GM12878 (cell line): ENCODE measurements at regions not wholly inside any gene's neighbourhood (a gene's known extent, or its start where the extent isn't known, plus 50 kb on each side); places are given as distances from the start of the nearest gene placed in this dataset.

Experiments
- ATAC-seq: fragments of 200-7000 bp; cut with Tn5 transposase; 3 replicates; pipeline ENCODE4 v1.9.1; 2020; ENCODE audit warnings: mild to moderate bottlenecking, moderate library complexity
- BruUV-seq: library from RNA; stranded (reverse); fragments of 400-500 nt; replicated peaks from 2 replicates; lab custom pipeline; 2021; lab: Mats Ljungman, UMichigan
- CTCF ChIA-PET: fragments of 300-600 bp; sonication (Branson Sonifier 250); formaldehyde crosslinking; extraction: SDS; loops from one replicate; lab custom pipeline; 2021; ENCODE audit warnings: inconsistent platforms; lab: Yijun Ruan, JAX
- POLR2A ChIA-PET: fragments of 350-600 bp; formaldehyde crosslinking; extraction: SDS; loops from one replicate; lab custom pipeline; 2021; ENCODE audit warnings: inconsistent platforms; lab: Charles Lee
- RAD21 ChIA-PET: fragments of 300-600 bp; sonication (Branson Sonifier 250); formaldehyde crosslinking; loops from one replicate; lab custom pipeline; 2023; ENCODE audit warnings: antibody characterized with exemption; ENCODE audit not compliant: unreplicated experiment; lab: Charles Lee
- SMC1A ChIA-PET: fragments of 300-600 bp; sonication (Branson Sonifier 250); formaldehyde crosslinking; loops from one replicate; lab custom pipeline; 2023; ENCODE audit not compliant: unreplicated experiment, uncharacterized antibody; lab: Charles Lee
- DNase-seq: peaks from one replicate; pipeline ENCODE4 v3.0.0-alpha.2; 2011; ENCODE audit warnings: low read depth, low spot score
- FAIRE-seq: peaks from 3 replicates; lab custom pipeline; 2011; peaks lifted over from hg19 to GRCh38; lab: Jason Lieb, UNC
- H2AFZ ChIP-seq: 2 replicates; pipeline ENCODE4 v1.6.0; 2011; ENCODE audit warnings: low read depth, low read length, control low read depth; ENCODE audit not compliant: control insufficient read depth
- H3K27ac ChIP-seq: 2 replicates; pipeline ENCODE4 v1.5.1; 2011; ENCODE audit warnings: control low read depth; ENCODE audit not compliant: control insufficient read depth, insufficient read depth
- H3K27me3 ChIP-seq, 2 experiments: replicated peaks in 1 of 2; 2 replicates each; pipeline versions ENCODE4 v1.6.0 to v1.6.1; 2011; ENCODE audit warnings: low read length in 1 of 2; ENCODE audit not compliant: control insufficient read depth in 2 of 2, insufficient read depth in 2 of 2
- H3K36me3 ChIP-seq, 2 experiments: 2 replicates each; pipeline ENCODE4 v1.5.1; 2011; ENCODE audit warnings: low read length in 1 of 2; ENCODE audit not compliant: control insufficient read depth in 2 of 2, insufficient read depth in 2 of 2
- H3K4me1 ChIP-seq: 2 replicates; pipeline ENCODE4 v1.6.1; 2011; ENCODE audit warnings: mild to moderate bottlenecking, low read length, moderate library complexity, mixed read lengths; ENCODE audit not compliant: control insufficient read depth, insufficient read depth
- H3K4me2 ChIP-seq: 2 replicates; pipeline ENCODE4 v1.6.0; 2011; ENCODE audit warnings: control low read depth; ENCODE audit not compliant: control insufficient read depth, insufficient read depth
- H3K4me3 ChIP-seq: fragments of 200-600 bp; sonication (generic); 2 replicates; pipeline ENCODE4 v1.5.1; 2016
- H3K79me2 ChIP-seq: 2 replicates; pipeline ENCODE4 v1.6.0; 2011; ENCODE audit warnings: low read length; ENCODE audit not compliant: control insufficient read depth, insufficient read depth
- H3K9ac ChIP-seq: 2 replicates; pipeline ENCODE4 v1.8.0; 2011; ENCODE audit warnings: low read length, control low read depth, mixed read lengths; ENCODE audit not compliant: control insufficient read depth, insufficient read depth
- H3K9me3 ChIP-seq: replicated peaks from 3 replicates; pipeline ENCODE4 v1.5.1; 2011; ENCODE audit warnings: mild to moderate bottlenecking, low read length; ENCODE audit not compliant: control insufficient read depth, insufficient read depth
- H4K20me1 ChIP-seq: 2 replicates; pipeline ENCODE4 v1.6.0; 2011; ENCODE audit not compliant: control insufficient read depth, insufficient read depth
- BCL11A ChIP-seq: IDR thresholded peaks from 2 replicates; pipeline ENCODE4 v1.6.1; 2011; ENCODE audit warnings: low read depth, low read length
- CREB1 ChIP-seq: IDR thresholded peaks from 2 replicates; pipeline ENCODE4 v1.6.1; 2012; ENCODE audit warnings: low read depth, mild to moderate bottlenecking, inconsistent platforms
- FOXM1 ChIP-seq: IDR thresholded peaks from 2 replicates; pipeline ENCODE4 v1.6.1; 2012; ENCODE audit warnings: low read depth, mild to moderate bottlenecking, inconsistent platforms, low read length, moderate library complexity
- MEF2A ChIP-seq: IDR thresholded peaks from 2 replicates; pipeline ENCODE4 v1.6.1; 2011; ENCODE audit warnings: low read depth, mild to moderate bottlenecking, low read length, moderate library complexity; ENCODE audit not compliant: insufficient read depth
- PML ChIP-seq: IDR thresholded peaks from 2 replicates; pipeline ENCODE4 v1.6.1; 2012; ENCODE audit warnings: low read length, inconsistent platforms
- RELA ChIP-seq: fragments of 450-650 bp; IDR thresholded peaks from 2 replicates; pipeline ENCODE4 v1.8.0; 2014; ENCODE audit warnings: borderline replicate concordance; ENCODE audit not compliant: partially characterized antibody
- SUPT20H ChIP-seq: IDR thresholded peaks from 2 replicates; pipeline ENCODE4 v1.6.1; 2011; ENCODE audit warnings: low read depth, mild to moderate bottlenecking, low read length, moderate library complexity, borderline replicate concordance; ENCODE audit not compliant: control insufficient read depth
- TCF7 ChIP-seq: IDR thresholded peaks from 2 replicates; pipeline ENCODE4 v1.6.1; 2014; ENCODE audit warnings: antibody characterized with exemption, borderline replicate concordance
- WGBS: methylation state at CpG from one replicate; pipeline ENCODE4 v1.1.6; 2016; ENCODE audit warnings: low lambda C conversion rate; ENCODE audit not compliant: insufficient replicate concordance, insufficient coverage; ENCODE audit errors: missing lambda C conversion rate; 5-methylcytosine and 5-hydroxymethylcytosine counted together
- in situ Hi-C: fragments of 300-500 bp; cut with MboI; formaldehyde crosslinking; loops from 9 replicates; pipeline ENCODE4 v1.14.3; 2018; ENCODE audit warnings: mixed read lengths
- intact Hi-C: fragments of 100-400 bp; cut with micrococcal nuclease; formaldehyde crosslinking; loops from one replicate; pipeline ENCODE4 v1.14.2; 2022; ENCODE audit not compliant: unreplicated experiment
- TF ChIP-seq, protein P1 (sequence below): fragments of 150-350 bp; IDR thresholded peaks from 2 replicates; pipeline ENCODE4 v1.6.1; 2016; ENCODE audit warnings: low read depth, low read length
- TF ChIP-seq, protein P2 (sequence below): fragments of 450-650 bp; IDR thresholded peaks from 2 replicates; pipeline ENCODE4 v1.6.1; 2017; ENCODE audit warnings: mild to moderate bottlenecking
- TF ChIP-seq, protein P3 (sequence below): fragments of 450-650 bp; IDR thresholded peaks from 2 replicates; pipeline ENCODE4 v1.6.1; 2016; ENCODE audit warnings: mild to moderate bottlenecking

DNA sequence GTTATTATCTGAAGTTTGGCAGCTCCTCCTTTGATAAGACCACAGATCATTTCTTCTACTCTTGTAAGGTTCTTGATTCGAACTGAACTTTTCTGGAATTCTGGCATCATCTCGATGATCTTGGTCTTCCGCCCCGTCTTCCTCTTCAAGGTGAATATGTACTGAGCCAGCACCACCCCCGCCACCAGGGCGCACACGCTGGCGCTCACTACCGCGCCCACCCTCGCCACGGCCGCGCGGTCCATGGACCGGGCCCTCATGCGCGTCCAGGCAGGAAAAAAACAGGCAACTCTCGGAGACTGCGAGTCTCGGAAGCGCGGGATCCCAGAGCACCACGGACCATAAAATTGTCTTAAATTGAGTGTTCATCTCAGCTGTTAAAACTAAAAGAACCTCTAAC is 458.4 kb upstream of the NDST3 start:
- in situ Hi-C loops (no loop called here), intact Hi-C loops (no loop called here)
- BruUV-seq, result no TSS peak
- ChIA-PET SMC1A (no interaction called here), POLR2A (no interaction called here), CTCF (no interaction called here), RAD21 (no interaction called here)
- no peaks in the 10 kb centered on the region for H3K79me2 ChIP-seq
- no peak overlapping the region for H3K4me3 ChIP-seq
- TF ChIP-seq FOXM1 (no peak), RELA (no peak)
- no peak overlapping the region for H3K4me2 ChIP-seq
- no peak overlapping the region for H3K27ac ChIP-seq
- no peaks in the 10 kb centered on the region for H3K27me3 ChIP-seq
- no peaks in the 10 kb centered on the region for H3K4me1 ChIP-seq
- ATAC-seq, result no peak
- DNase-seq, result no peak
- WGBS, result 69% methylated on average over 24 of the region's 24 CpGs
- no peak overlapping the region for H2AFZ ChIP-seq
- no peak for FAIRE-seq
- H3K9me3 ChIP-seq, result no peaks in the 10 kb centered on the region
- H4K20me1 ChIP-seq, result no peaks in the 10 kb centered on the region
- no peak overlapping the region for H3K9ac ChIP-seq
- no peaks in the 10 kb centered on the region for H3K36me3 ChIP-seq

DNA sequence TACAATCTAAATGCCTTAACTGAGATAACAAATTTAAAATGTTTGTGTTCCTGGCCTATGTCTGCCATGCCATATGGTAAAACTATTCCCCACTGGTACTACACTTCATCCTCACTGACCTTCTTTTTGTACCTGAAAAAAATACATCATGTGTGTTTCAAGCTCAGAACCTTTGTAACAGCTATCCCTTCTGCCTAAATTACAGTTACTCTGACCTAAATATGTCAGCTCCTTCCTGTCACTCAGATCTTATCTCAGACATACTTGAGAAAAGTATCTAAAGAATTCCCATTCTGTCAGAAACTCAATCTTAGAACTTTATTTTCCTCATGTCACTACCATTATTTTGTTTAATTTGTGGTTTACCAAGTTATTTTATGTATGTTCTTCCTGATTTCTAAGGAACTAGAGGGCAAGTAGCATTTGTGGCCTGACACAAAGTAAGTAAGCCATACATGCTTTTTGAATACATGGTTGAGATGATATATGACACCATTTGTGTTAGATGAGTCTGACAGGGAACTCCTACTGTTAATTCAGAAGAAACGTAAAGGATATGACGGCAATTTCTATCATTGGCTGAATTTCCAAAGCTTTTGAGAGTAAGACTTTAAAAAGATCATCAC is 456.5 kb upstream of the NDST3 start:
- ChIA-PET RAD21 (no interaction called here), POLR2A (no interaction called here), SMC1A (no interaction called here), CTCF (interaction anchor here (0.7 kb wide), 1 partner anchor 111 kb away, joined by 3 read pairs; no protein-coding TSS in a partner anchor)
- intact Hi-C loops (no loop called here), in situ Hi-C loops (no loop called here)
- H3K4me2 ChIP-seq, result no peak overlapping the region
- no peaks in the 10 kb centered on the region for H3K36me3 ChIP-seq
- 0% methylated on average over 2 of the region's 2 CpGs for WGBS
- no peak for DNase-seq
- H4K20me1 ChIP-seq, result no peaks in the 10 kb centered on the region
- no peaks in the 10 kb centered on the region for H3K79me2 ChIP-seq
- H3K4me1 ChIP-seq, result no peaks in the 10 kb centered on the region
- TF ChIP-seq, protein P1, sequence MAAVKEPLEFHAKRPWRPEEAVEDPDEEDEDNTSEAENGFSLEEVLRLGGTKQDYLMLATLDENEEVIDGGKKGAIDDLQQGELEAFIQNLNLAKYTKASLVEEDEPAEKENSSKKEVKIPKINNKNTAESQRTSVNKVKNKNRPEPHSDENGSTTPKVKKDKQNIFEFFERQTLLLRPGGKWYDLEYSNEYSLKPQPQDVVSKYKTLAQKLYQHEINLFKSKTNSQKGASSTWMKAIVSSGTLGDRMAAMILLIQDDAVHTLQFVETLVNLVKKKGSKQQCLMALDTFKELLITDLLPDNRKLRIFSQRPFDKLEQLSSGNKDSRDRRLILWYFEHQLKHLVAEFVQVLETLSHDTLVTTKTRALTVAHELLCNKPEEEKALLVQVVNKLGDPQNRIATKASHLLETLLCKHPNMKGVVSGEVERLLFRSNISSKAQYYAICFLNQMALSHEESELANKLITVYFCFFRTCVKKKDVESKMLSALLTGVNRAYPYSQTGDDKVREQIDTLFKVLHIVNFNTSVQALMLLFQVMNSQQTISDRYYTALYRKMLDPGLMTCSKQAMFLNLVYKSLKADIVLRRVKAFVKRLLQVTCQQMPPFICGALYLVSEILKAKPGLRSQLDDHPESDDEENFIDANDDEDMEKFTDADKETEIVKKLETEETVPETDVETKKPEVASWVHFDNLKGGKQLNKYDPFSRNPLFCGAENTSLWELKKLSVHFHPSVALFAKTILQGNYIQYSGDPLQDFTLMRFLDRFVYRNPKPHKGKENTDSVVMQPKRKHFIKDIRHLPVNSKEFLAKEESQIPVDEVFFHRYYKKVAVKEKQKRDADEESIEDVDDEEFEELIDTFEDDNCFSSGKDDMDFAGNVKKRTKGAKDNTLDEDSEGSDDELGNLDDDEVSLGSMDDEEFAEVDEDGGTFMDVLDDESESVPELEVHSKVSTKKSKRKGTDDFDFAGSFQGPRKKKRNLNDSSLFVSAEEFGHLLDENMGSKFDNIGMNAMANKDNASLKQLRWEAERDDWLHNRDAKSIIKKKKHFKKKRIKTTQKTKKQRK, result no peak
- no peak for TF ChIP-seq MEF2A
- TF ChIP-seq, protein P2, sequence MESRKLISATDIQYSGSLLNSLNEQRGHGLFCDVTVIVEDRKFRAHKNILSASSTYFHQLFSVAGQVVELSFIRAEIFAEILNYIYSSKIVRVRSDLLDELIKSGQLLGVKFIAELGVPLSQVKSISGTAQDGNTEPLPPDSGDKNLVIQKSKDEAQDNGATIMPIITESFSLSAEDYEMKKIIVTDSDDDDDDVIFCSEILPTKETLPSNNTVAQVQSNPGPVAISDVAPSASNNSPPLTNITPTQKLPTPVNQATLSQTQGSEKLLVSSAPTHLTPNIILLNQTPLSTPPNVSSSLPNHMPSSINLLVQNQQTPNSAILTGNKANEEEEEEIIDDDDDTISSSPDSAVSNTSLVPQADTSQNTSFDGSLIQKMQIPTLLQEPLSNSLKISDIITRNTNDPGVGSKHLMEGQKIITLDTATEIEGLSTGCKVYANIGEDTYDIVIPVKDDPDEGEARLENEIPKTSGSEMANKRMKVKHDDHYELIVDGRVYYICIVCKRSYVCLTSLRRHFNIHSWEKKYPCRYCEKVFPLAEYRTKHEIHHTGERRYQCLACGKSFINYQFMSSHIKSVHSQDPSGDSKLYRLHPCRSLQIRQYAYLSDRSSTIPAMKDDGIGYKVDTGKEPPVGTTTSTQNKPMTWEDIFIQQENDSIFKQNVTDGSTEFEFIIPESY, result no peak
- no peak for TF ChIP-seq PML
- no peak for TF ChIP-seq CREB1
- no peak for TF ChIP-seq BCL11A
- TF ChIP-seq SUPT20H, result no peak
- TF ChIP-seq TCF7, result no peak
- TF ChIP-seq, protein P3, sequence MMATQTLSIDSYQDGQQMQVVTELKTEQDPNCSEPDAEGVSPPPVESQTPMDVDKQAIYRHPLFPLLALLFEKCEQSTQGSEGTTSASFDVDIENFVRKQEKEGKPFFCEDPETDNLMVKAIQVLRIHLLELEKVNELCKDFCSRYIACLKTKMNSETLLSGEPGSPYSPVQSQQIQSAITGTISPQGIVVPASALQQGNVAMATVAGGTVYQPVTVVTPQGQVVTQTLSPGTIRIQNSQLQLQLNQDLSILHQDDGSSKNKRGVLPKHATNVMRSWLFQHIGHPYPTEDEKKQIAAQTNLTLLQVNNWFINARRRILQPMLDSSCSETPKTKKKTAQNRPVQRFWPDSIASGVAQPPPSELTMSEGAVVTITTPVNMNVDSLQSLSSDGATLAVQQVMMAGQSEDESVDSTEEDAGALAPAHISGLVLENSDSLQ, result no peak
- no peak overlapping the region for H3K4me3 ChIP-seq
- no peak overlapping the region for H2AFZ ChIP-seq
- no peaks in the 10 kb centered on the region for H3K9me3 ChIP-seq
- no peak for ATAC-seq
- no peak for FAIRE-seq
- no TSS peak for BruUV-seq
- no peak overlapping the region for H3K9ac ChIP-seq
- H3K27ac ChIP-seq, result no peak overlapping the region
- no peaks in the 10 kb centered on the region for H3K27me3 ChIP-seq
